Omental fat pad (tissue), 3 donors: ENCODE measurements at regions not wholly inside any gene's neighbourhood (a gene's known extent, or its start where the extent isn't known, plus 50 kb on each side); places are given as distances from the start of the nearest gene placed in this dataset.

Source experiments
- ATAC-seq: fragments of 150-250 bp; one replicate; pipeline ENCODE4 v1.9.1; 2016; ENCODE audit warnings: mild to moderate bottlenecking, moderate library complexity; ENCODE audit not compliant: low FRiP score
- DNase-seq: peaks from one replicate; pipeline ENCODE4 v3.0.0-alpha.2; 2019; ENCODE audit warnings: low spot score
- TF ChIP-seq, protein P1 (sequence below), 3 donors: fragments of 450-650 bp; IDR thresholded peaks; one replicate each; pipeline ENCODE4 v1.5.1; 2016 to 2017; ENCODE audit warnings: antibody characterized with exemption in 3 of 3, mild to moderate bottlenecking in 3 of 3, moderate library complexity in 2 of 3

- ATAC-seq, result no peak
- TF ChIP-seq, protein P1, sequence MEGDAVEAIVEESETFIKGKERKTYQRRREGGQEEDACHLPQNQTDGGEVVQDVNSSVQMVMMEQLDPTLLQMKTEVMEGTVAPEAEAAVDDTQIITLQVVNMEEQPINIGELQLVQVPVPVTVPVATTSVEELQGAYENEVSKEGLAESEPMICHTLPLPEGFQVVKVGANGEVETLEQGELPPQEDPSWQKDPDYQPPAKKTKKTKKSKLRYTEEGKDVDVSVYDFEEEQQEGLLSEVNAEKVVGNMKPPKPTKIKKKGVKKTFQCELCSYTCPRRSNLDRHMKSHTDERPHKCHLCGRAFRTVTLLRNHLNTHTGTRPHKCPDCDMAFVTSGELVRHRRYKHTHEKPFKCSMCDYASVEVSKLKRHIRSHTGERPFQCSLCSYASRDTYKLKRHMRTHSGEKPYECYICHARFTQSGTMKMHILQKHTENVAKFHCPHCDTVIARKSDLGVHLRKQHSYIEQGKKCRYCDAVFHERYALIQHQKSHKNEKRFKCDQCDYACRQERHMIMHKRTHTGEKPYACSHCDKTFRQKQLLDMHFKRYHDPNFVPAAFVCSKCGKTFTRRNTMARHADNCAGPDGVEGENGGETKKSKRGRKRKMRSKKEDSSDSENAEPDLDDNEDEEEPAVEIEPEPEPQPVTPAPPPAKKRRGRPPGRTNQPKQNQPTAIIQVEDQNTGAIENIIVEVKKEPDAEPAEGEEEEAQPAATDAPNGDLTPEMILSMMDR (IDR thresholded peaks at IDR 0.05), result no peak
- DNase-seq, result no peak
These were observed 346.6 kb downstream of the DHX15 start for GRCh38 chr4:24237709-24238108.

DNA sequence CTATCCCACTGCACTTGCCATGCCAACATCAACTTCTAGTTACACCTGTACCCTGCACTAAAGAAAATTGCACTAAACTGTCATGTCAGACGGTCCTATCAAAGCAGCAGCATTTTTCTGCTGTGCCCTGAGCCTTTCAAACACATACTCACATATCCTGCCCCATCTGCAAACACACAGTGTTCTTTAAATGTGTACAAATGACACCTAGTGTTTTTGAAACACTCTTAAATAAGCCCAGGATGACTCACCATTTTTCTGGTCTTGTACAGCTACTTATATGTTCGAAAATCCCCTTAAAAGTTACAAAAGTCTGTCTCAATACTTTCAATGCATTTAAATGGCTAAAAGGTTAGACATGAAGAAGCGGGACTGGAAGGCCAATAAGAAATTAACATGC lies 346.7 kb upstream of the PPARGC1A start:
- DNase-seq (no peak), ATAC-seq (no peak)
- TF ChIP-seq, protein P1 (IDR thresholded peaks at IDR 0.05), result no peak

DNA sequence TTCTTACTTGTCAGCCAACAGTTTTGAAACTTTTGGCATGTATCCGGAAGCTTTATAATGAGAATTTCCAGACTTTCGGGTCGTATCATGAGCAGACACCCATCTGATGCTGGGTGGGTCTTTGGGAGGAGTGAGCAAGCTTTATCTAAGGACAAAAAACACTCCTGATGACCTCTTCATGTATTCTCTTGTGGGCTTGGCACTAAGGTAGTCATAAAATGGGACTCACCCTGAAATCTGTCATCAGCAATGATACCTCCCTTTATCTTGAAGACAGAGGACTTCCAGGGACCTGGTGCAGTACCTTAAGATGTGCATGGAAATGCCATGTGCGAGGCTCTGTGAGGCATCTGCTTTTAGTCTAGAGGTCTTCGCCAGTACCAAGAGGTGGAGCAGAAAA lies 346.3 kb upstream of the PPARGC1A start:
- DNase-seq (no peak), ATAC-seq (no peak)
- TF ChIP-seq, protein P1 (IDR thresholded peaks at IDR 0.05), result no peak

GRCh38 chr4:24235618-24236017 lies 345.8 kb upstream of the PPARGC1A start:
- no peak for DNase-seq
- ATAC-seq, result no peak
- TF ChIP-seq, protein P1 (IDR thresholded peaks at IDR 0.05), result no peak

DNA sequence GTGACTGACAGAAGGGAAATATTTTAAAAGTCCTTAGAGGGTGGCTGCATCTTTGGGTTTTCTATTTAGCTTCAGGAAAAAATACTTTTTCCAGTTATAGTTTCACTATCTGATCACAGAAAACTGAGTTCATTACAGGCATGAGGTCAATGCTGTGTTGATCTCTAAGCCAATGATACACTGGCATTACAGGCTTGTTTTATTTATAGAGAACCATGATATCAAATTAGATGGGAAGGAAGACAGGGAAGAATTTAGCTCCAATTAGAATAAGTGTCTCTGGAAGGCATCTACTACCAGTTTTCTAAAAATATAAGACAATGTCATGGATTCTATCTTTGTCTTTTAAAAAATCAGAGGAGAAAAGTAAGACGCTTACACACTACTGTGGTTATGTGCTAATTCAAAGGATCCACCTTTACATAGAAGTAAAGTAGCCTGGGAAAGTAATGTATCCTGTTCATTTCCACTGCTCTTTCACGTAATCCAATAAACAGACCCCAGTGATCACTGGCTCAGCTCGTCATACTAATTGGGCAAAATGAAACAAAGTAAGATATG lies 344.5 kb upstream of the PPARGC1A start:
- TF ChIP-seq, protein P1 (IDR thresholded peaks at IDR 0.05), result no peak
- DNase-seq (no peak), ATAC-seq (no peak)

- DNase-seq, result no peak
- ATAC-seq, result no peak
- TF ChIP-seq, protein P1 (IDR thresholded peaks at IDR 0.05), result no peak
These were observed 341.1 kb upstream of the PPARGC1A start for GRCh38 chr4:24230955-24231354.

GRCh38 chr4:24229978-24230377 lies 340.1 kb upstream of the PPARGC1A start:
- TF ChIP-seq, protein P1 (IDR thresholded peaks at IDR 0.05), result no peak
- ATAC-seq, result no peak
- DNase-seq, result no peak
